HL-60 (cell line): ENCODE measurements at regions not wholly inside any gene's neighbourhood (a gene's known extent, or its start where the extent isn't known, plus 50 kb on each side); places are given as distances from the start of the nearest gene placed in this dataset.

ENCODE experiments used
- DNase-seq, 2 experiments: peaks; one replicate each; pipeline ENCODE4 v3.0.0-alpha.2; 2010 to 2020; ENCODE audit warnings: low read depth in 1 of 2, low spot score in 1 of 2
- H3K27ac ChIP-seq: fragments of 250-450 bp; sonication (Bioruptor Pico); replicated peaks from 2 replicates; pipeline ENCODE4 v1.5.1; 2020; ENCODE audit warnings: mild to moderate bottlenecking, moderate library complexity
- H3K27me3 ChIP-seq: fragments of 250-450 bp; sonication (Bioruptor Pico); 2 replicates; pipeline ENCODE4 v1.5.1; 2021; ENCODE audit warnings: mild to moderate bottlenecking, moderate library complexity; ENCODE audit not compliant: insufficient read depth, poor library complexity, severe bottlenecking
- H3K4me3 ChIP-seq: replicated peaks from 2 replicates; pipeline ENCODE4 v1.5.1; 2011; ENCODE audit warnings: mild to moderate bottlenecking, control low read depth, low read length; ENCODE audit not compliant: insufficient read depth
- CTCF ChIP-seq: IDR thresholded peaks from one replicate; pipeline ENCODE4 v1.5.1; 2011; ENCODE audit warnings: low read length, control low read depth, inconsistent platforms; ENCODE audit not compliant: insufficient read depth
- GABPA ChIP-seq: IDR thresholded peaks from 2 replicates; pipeline ENCODE4 v1.6.1; 2012; ENCODE audit warnings: low read depth
- POLR2AphosphoS5 ChIP-seq: IDR thresholded peaks from 2 replicates; pipeline ENCODE4 v1.6.1; 2012; ENCODE audit warnings: low read depth
- REST ChIP-seq: IDR thresholded peaks from 2 replicates; pipeline ENCODE4 v1.6.1; 2012; ENCODE audit warnings: low read depth; ENCODE audit not compliant: insufficient replicate concordance
- SPI1 ChIP-seq: IDR thresholded peaks from 2 replicates; pipeline ENCODE4 v1.6.1; 2012; ENCODE audit warnings: low read depth, mild to moderate bottlenecking, borderline replicate concordance

GRCh38 chr6:74287932-74288331 is 591.9 kb downstream of the CD109 start:
- no peak for DNase-seq
- no peak for TF ChIP-seq CTCF
- Histone ChIP-seq H3K27ac (no peak overlapping the region), H3K27me3 (no peaks in the 10 kb centered on the region), H3K4me3 (no peak overlapping the region)

- no peak overlapping the region for H3K27ac ChIP-seq
- TF ChIP-seq SPI1: no peak
These were observed 591.4 kb downstream of the CD109 start for GRCh38 chr6:74287441-74287840.

GRCh38 chr6:74284284-74284683 is 588.3 kb downstream of the CD109 start:
- Histone ChIP-seq H3K27ac (no peak overlapping the region), H3K27me3 (no peaks in the 10 kb centered on the region), H3K4me3 (no peak overlapping the region)
- DNase-seq: no peak
- TF ChIP-seq REST (no peak), GABPA (no peak), SPI1 (no peak), CTCF (no peak), POLR2AphosphoS5 (no peak)

More at GRCh38 chr6:74287441-74287840, 591.4 kb downstream of the CD109 start:
- H3K27me3 ChIP-seq: no peaks in the 10 kb centered on the region
- no peak for DNase-seq
- no peak overlapping the region for H3K4me3 ChIP-seq

- no peak for TF ChIP-seq GABPA
- TF ChIP-seq CTCF: no peak
- TF ChIP-seq REST: no peak
- TF ChIP-seq POLR2AphosphoS5: no peak
- TF ChIP-seq SPI1: no peak
- DNase-seq: no peak
- Histone ChIP-seq H3K27ac (no peak overlapping the region), H3K27me3 (no peaks in the 10 kb centered on the region), H3K4me3 (no peak overlapping the region)
These were observed 587.5 kb downstream of the CD109 start for GRCh38 chr6:74283532-74283931.
